Stimulated activated CD4-positive, alpha-beta T cell treated with anti-CD3 and anti-CD28 coated beads, TNF-alpha, amount 100 ng/mL, for 24 hours (primary cell): ENCODE measurements at regions not wholly inside any gene's neighbourhood (a gene's known extent, or its start where the extent isn't known, plus 50 kb on each side); places are given as distances from the start of the nearest gene placed in this dataset.
"Not testable (repeated sequence)": the region's sequence is repeated elsewhere in the genome, so short reads cannot be mapped to it uniquely, and the experiment has no call there.

Source experiments
- DNase-seq, 3 experiments: peaks; one replicate each; pipeline ENCODE4 v3.0.0-alpha.2; 2020; ENCODE audit warnings: low read depth in 3 of 3

DNA sequence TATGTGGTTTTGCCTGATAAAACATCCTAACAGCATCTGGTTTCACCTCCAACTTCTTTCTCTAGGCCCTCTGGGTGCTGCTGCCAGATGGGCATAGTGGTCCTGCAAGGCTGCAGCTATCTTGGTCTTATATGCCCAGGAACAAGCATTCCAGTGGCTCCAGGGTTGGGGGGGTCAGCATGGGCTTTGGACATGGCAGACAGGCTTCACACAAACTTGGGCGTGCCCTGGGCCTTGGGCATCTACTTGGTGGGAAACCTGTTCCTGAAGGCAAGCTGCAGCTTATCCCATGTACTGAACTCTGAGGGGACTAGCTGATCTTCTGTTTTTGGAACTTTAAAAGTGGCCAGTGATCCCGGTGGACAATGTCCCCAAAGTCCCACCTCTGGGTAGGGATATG is 54.9 kb upstream of the ZNF678 start:
- no peak for DNase-seq

GRCh38 chr1:227506490-227507393 is 56.6 kb upstream of the ZNF678 start:
- not testable (repeated sequence) for DNase-seq

GRCh38 chr1:227496045-227496444 is 67.3 kb upstream of the ZNF678 start:
- DNase-seq: not testable (repeated sequence)

- DNase-seq: not testable (repeated sequence)
These were observed 69.3 kb upstream of the ZNF678 start for GRCh38 chr1:227493863-227494551.

- no peak for DNase-seq
These were observed 72.9 kb upstream of the ZNF678 start for GRCh38 chr1:227490478-227490877.

DNA sequence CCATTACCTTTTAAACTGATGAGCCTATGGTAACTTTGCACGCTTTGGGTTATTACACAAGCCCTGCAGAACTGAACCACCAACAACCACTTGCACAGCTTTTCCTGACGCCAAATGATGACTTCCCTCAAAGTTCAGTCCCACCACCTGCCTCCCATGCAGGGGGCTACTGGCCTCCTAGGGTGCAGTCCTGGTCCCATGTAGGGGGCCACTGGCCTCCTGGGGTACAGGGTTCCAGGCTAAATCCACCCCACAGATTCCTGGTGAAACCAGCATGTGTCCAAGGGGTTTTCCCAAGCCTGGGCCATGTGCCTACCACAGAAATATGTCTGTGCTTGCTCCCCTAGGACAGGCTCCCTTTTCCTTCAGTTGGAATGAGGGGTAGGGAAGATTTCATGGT is 73.4 kb upstream of the ZNF678 start:
- no peak for DNase-seq

DNA sequence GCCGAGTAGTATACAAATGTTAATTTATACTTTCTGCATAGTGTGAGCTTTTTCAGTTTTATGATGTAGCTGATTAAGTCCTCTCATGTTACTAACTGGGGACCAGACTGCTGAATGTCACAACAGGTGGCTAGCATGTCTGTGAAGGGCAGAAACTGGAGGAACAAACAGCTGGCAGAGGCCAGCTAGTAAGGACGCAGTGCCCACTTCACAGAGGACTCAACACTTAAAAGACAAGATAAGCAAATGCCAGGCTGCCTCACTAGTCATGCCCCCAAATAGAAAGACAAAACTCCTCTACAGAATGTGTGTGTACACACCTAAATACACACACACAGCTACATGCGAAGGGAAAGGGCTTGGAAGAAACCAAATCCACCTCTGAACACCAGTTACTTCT is 73.8 kb upstream of the ZNF678 start:
- DNase-seq: no peak

- no peak for DNase-seq
These were observed 75.8 kb upstream of the ZNF678 start for GRCh38 chr1:227487606-227488005.

DNA sequence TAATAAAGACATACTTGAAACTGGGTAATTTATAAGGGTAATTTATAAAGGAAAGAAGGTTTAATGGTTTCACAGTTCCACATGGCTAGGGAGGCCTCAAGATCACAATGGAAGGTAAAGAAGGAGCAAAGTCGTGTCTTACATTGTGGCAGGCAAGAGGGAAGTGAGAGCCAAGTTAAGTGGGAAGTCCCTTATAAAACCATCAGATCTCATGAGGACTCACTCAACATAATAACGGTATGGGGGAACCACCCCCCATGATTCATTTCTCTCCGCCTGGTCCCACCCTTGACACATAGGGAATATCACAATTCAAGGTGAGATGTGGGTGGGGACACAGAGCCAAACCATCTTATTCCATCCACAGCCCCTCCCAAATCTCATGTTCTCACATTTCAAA is 76.8 kb upstream of the ZNF678 start:
- DNase-seq: no peak

GRCh38 chr1:227482023-227482299 is 81.4 kb upstream of the ZNF678 start:
- DNase-seq: no peak

DNA sequence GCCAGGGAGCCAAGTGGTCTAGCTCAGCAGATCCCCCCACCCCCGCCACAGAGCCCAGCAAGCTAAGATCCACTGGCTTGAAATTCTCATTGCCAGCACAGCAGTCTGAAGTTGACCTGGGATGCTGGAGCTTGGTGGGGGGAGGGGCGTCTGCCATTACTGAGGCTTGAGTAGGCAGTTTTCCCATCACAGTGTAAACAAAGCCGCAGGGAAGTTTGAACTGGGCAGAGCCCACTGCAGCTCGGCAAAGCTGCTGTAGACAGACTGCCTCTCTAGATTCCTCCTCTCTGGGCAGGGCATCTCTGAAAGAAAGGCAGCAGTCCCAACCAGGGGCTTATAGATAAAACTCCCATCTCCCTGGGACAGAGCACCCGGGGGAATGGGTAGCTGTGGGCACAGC is 89.3 kb upstream of the ZNF678 start:
- DNase-seq: not testable (repeated sequence)

GRCh38 chr1:227472772-227473171 is 90.6 kb upstream of the ZNF678 start:
- no peak for DNase-seq

DNA sequence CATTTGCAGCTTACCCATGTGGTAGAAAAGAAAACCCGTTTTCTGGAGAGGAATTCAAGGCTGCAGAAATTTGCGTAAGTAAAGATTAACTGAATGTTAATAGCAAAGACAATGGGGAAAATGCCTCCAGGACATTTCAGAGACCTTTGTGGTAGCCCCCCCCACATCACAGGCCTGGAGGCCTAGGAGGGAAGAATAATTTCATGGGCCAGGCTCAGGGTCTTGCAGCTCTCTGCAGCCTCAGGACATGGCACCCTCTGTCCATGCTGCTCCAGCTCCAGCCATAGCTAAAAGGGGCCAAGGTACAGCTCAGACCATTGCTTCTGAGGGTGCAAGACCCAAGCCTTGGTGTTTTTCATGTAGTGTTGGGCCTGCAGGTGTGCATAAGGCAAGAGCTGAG is 92.7 kb upstream of the ZNF678 start:
- DNase-seq: no peak

DNA sequence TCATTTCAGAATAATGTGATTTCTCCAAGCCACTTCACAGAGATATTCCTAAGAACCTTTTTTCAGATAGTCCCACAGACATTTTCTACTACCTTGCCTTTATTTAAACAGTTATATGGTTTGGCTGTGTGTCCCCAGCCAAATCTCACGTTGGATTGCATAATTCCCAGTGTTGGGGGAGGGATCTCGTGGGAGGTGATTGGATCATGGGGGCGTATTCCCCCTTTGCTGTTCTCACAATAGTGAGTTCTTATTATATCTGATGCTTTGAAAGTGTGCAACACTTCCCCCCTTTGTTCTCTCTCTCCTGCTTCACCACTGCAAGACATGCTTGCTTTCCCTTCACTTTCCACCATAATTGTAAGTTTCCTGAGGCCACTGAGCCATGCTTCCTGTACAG is 93.6 kb upstream of the ZNF678 start:
- no peak for DNase-seq

- no peak for DNase-seq
These were observed 97.2 kb upstream of the ZNF678 start for GRCh38 chr1:227466039-227466645.

GRCh38 chr1:227465256-227465655 is 98.1 kb upstream of the ZNF678 start:
- DNase-seq: no peak

DNA sequence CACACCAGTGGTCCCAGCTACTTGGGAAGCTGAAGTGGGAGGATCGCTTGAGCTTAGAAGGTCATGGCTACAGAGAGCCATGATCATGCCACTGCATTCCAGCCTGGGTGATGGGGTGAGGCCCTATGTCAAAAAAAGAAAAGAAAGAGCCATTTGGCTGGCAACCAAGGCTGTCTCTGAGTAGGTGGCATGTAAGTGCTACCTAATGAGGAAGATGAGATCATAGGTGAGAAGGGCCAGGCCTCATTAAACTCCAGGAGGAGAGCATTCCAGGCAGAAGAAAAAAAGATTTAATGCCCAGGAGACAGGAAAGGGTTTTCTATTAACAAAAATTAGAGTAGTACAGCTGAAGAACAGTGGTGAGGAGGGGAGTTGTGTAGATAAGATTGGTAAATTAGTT is 103.4 kb upstream of the ZNF678 start:
- no peak for DNase-seq

- no peak for DNase-seq
These were observed 104.0 kb upstream of the ZNF678 start for GRCh38 chr1:227459326-227459841.

- DNase-seq: no peak
These were observed 108.7 kb upstream of the ZNF678 start for GRCh38 chr1:227454686-227455085.

- DNase-seq: no peak
These were observed 109.6 kb upstream of the ZNF678 start for GRCh38 chr1:227453631-227454355.

DNA sequence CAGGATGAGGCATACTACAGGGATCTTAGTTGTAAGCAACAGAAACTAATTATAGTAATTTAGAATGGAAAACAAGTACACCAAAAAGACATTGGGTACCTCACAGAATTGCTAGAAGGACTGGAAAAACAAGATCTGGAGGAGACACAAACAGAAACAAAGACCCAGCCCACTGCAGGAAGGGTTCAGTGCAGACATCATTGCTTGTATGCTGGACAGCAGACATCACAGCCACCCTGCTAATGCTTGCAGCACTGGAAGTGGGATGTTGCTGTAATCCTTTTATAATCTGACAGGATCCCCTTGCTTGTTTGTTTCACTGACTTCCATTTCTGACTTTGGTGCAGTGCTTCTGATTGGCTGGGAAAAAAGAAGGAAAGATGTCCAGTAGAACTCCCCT is 111.4 kb upstream of the ZNF678 start:
- no peak for DNase-seq

- no peak for DNase-seq
These were observed 112.3 kb upstream of the ZNF678 start for GRCh38 chr1:227451057-227451456.
